Lung (tissue), 11 donors: ENCODE measurements at regions not wholly inside any gene's neighbourhood (a gene's known extent, or its start where the extent isn't known, plus 50 kb on each side); places are given as distances from the start of the nearest gene placed in this dataset.
"Not testable (repeated sequence)": the region's sequence is repeated elsewhere in the genome, so short reads cannot be mapped to it uniquely, and the experiment has no call there.

Experiments
- ATAC-seq: fragments of 200-7000 bp; cut with Tn5 transposase; one replicate; pipeline ENCODE4 v1.9.1; 2020; ENCODE audit warnings: moderate number of reproducible peaks; ENCODE audit not compliant: insufficient read depth, low FRiP score
- DNase-seq, 3 donors: peaks; one replicate each; pipeline ENCODE4 v3.0.0-alpha.2; 2013 to 2017
- H3K27ac ChIP-seq, 2 donors: one replicate each; pipeline ENCODE4 v1.5.1; 2013; ENCODE audit warnings: mild to moderate bottlenecking in 2 of 2, moderate library complexity in 2 of 2, control low read depth in 1 of 2, inconsistent platforms in 1 of 2, low read depth in 1 of 2, low read length in 1 of 2
- H3K27me3 ChIP-seq, 3 donors: one replicate each; pipeline ENCODE4 v1.5.1; 2013; ENCODE audit warnings: low read length in 2 of 3; ENCODE audit not compliant: control insufficient read depth in 3 of 3, insufficient read depth in 3 of 3
- H3K36me3 ChIP-seq, 4 donors: one replicate each; pipeline ENCODE4 v1.5.1; 2013; ENCODE audit warnings: low read length in 4 of 4, mild to moderate bottlenecking in 1 of 4, moderate library complexity in 1 of 4; ENCODE audit not compliant: control insufficient read depth in 4 of 4, insufficient read depth in 4 of 4
- H3K4me1 ChIP-seq, 5 donors: one replicate each; pipeline ENCODE4 v1.5.1; 2013; ENCODE audit warnings: low read length in 5 of 5, mild to moderate bottlenecking in 2 of 5, moderate library complexity in 1 of 5; ENCODE audit not compliant: control insufficient read depth in 5 of 5, insufficient read depth in 5 of 5
- H3K4me3 ChIP-seq: one replicate; pipeline ENCODE4 v1.5.1; 2013; ENCODE audit warnings: mild to moderate bottlenecking, control low read depth, moderate library complexity
- H3K9ac ChIP-seq, 2 donors: one replicate each; pipeline ENCODE4 v1.5.1; 2013; ENCODE audit warnings: low read length in 2 of 2, control low read depth in 1 of 2; ENCODE audit not compliant: insufficient read depth in 1 of 2
- H3K9me3 ChIP-seq, 4 donors: one replicate each; pipeline ENCODE4 v1.5.1; 2013; ENCODE audit warnings: low read length in 3 of 4, mild to moderate bottlenecking in 1 of 4, moderate library complexity in 1 of 4; ENCODE audit not compliant: control insufficient read depth in 4 of 4, insufficient read depth in 3 of 4
- WGBS, 2 donors: extraction: QIAGEN DNeasy Blood & Tissue Kit; methylation state at CpG; one replicate each; pipeline ENCODE4 v1.1.7; 2013; 5-methylcytosine and 5-hydroxymethylcytosine counted together
- TF ChIP-seq, protein P1 (sequence below): IDR thresholded peaks from 2 replicates; pipeline ENCODE4 v1.5.1; 2012; ENCODE audit warnings: mild to moderate bottlenecking; ENCODE audit errors: control extremely low read depth, extremely low read depth
- donor health status: control.
- donor health status: control.
- donor health status: Bipolar disorder and iron deficiency.
- donor health status: healthy.
- donor health status: DM: yes; HTN: yes; CAD: no.

DNA sequence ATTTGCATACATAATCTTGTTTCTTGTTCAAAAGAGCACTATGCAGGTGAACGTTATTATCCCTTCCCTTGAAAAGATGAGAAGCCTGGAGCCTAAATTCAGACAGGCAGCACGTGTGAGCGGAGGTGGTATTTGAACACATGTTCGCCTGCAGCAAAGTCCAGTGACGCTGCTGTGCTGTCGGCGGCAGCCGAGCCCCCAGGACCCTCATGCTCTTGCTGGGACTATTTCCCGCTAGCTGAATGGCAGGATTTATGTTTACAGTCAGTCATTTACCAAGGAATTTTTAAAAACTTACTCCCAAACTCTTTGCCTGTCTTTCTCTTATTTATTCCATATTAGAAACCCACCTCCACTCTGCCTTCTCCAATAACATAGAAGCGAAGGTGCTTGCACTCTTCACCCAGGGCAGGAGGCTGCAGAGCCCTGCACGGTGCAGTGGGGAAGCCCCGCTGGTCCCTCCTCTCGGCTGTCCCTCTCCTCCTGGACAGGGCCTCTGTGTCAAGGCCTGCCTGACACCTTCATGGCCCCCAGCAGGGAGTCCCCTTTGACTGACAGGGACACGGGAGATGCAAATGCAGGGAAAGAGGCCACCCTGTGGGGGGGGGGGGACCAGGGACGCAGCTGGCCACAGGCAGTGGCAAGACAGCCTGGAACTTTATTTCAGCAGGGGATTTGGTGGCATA, 528.5 kb upstream of the B3GAT1 start:
- Histone ChIP-seq H3K27me3 (no peaks in the 10 kb centered on the region), H3K36me3 (no peaks in the 10 kb centered on the region), H3K9ac (no peak overlapping the region), H3K4me1 (peaks cover 0 to 20% (median 3%) of the 10 kb centered on the region in 5 donors), H3K4me3 (no peak overlapping the region), H3K27ac (no peak overlapping the region), H3K9me3 (no peaks in the 10 kb centered on the region)
- no peak for ATAC-seq
- no peak for DNase-seq
- 79 to 85% methylated on average over 15 of the region's 15 CpGs for WGBS, 2 donors
- TF ChIP-seq, protein P1, sequence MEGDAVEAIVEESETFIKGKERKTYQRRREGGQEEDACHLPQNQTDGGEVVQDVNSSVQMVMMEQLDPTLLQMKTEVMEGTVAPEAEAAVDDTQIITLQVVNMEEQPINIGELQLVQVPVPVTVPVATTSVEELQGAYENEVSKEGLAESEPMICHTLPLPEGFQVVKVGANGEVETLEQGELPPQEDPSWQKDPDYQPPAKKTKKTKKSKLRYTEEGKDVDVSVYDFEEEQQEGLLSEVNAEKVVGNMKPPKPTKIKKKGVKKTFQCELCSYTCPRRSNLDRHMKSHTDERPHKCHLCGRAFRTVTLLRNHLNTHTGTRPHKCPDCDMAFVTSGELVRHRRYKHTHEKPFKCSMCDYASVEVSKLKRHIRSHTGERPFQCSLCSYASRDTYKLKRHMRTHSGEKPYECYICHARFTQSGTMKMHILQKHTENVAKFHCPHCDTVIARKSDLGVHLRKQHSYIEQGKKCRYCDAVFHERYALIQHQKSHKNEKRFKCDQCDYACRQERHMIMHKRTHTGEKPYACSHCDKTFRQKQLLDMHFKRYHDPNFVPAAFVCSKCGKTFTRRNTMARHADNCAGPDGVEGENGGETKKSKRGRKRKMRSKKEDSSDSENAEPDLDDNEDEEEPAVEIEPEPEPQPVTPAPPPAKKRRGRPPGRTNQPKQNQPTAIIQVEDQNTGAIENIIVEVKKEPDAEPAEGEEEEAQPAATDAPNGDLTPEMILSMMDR: no peak

DNA sequence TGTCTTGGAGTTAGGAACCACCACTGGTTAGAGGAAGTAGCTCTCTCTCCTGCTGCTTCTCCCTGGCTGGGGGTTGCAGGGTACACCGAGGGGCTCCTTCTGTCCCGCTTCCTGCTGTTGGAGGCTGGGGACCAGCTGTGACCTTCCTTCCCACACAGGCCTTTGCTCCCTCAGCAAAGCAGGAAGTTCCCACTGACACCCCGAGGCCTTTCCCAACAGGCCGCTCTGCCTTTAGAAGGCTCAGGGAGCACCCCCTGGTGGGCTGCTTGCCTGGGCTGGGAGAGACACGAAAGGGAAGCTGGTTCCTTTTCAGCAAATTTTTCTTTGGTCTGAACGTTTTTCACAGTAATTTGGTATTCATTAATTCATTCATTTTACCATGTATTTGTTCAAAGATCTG, 527.9 kb upstream of the B3GAT1 start:
- DNase-seq (peak; percentile 79 to 82 (median 81)), ATAC-seq (no peak)
- TF ChIP-seq, protein P1: no peak
- no peak overlapping the region for H3K27ac ChIP-seq
- H3K36me3 ChIP-seq: no peaks in the 10 kb centered on the region
- H3K9me3 ChIP-seq: no peaks in the 10 kb centered on the region
- no peaks in the 10 kb centered on the region for H3K27me3 ChIP-seq
- WGBS, 2 donors: 29 to 40% methylated on average over 6 of the region's 6 CpGs
- peaks cover 0 to 20% (median 3%) of the 10 kb centered on the region in 5 donors for H3K4me1 ChIP-seq
- H3K4me3 ChIP-seq: no peak overlapping the region
- H3K9ac ChIP-seq: no peak overlapping the region

DNA sequence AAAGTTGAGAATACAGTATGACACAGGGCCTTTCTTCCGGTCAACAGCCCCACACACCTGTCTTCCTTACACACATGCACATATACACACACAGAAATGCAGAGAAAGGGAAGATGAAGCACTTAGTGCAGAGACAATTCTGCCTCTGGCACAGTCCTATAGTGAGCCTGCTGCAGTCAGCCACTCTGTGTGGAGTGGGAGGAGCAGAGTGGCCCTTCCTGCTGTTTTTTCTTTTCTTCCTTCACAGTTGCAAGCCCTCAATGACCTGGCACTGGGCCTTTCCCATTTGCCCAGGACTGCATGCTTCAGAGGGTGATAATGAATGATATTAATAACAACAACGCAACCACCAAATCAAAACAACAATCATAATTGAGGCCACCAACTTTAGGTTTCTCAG, 527.0 kb upstream of the B3GAT1 start:
- Histone ChIP-seq H3K9me3 (no peaks in the 10 kb centered on the region), H3K36me3 (no peaks in the 10 kb centered on the region), H3K4me3 (no peak overlapping the region), H3K27ac (no peak overlapping the region), H3K4me1 (peaks cover 0 to 20% (median 3%) of the 10 kb centered on the region in 5 donors), H3K27me3 (no peaks in the 10 kb centered on the region), H3K9ac (no peak overlapping the region)
- WGBS, 2 donors: 83 to 92% methylated on average over 2 of the region's 2 CpGs
- ATAC-seq (no peak), DNase-seq (peak in 1 of 3 donors; percentile 25)
- TF ChIP-seq, protein P1: no peak

DNA sequence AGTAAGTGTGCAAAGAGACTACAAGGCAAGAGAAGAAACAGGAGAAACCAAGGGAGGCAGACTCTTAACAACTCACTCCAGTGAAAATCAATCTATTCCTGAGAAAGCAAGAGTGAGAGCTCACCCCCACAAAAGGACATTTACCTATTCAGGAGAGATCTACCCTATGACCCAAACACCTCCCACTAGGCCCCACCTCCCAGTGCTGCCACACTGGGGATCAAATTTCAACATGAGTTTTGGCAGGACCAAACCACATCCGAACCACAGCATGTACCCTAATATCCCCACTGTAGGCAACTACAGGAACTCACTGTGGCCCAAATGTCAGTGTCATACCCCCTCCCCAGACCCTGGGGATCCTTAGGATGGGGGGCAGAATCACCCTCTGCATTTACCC, 526.2 kb upstream of the B3GAT1 start:
- no peak for DNase-seq
- 55 to 64% methylated on average over 1 of the region's 1 CpG for WGBS, 2 donors
- no peak overlapping the region for H3K27ac ChIP-seq
- no peaks in the 10 kb centered on the region for H3K27me3 ChIP-seq
- H3K4me1 ChIP-seq: peaks cover 0 to 20% (median 3%) of the 10 kb centered on the region in 5 donors
- no peaks in the 10 kb centered on the region for H3K9me3 ChIP-seq
- TF ChIP-seq, protein P1: no peak
- H3K9ac ChIP-seq: no peak overlapping the region
- no peaks in the 10 kb centered on the region for H3K36me3 ChIP-seq
- no peak overlapping the region for H3K4me3 ChIP-seq
- ATAC-seq: no peak

DNA sequence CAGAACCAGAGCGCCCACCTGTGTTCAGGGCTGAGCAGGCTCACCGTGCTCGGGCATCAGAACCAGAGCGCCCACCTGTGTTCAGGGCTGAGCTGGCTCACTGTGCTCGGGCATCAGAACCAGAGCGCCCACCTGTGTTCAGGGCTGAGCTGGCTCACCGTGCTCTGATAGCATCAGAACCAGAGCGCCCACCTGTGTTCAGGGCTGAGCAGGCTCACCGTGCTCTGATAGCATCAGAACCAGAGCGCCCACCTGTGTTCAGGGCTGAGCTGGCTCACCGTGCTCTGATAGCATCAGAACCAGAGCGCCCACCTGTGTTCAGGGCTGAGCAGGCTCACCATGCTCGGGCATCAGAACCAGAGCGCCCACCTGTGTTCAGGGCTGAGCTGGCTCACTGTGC, 525.2 kb upstream of the B3GAT1 start:
- not testable (repeated sequence) for H3K9me3 ChIP-seq, H3K36me3 ChIP-seq, H3K9ac ChIP-seq, ATAC-seq, H3K27ac ChIP-seq, H3K4me3 ChIP-seq, H3K27me3 ChIP-seq, DNase-seq
- 88 to 90% methylated on average over 14 of the region's 14 CpGs for WGBS, 2 donors
- peaks cover 0 to 13% (median 0%) of the 10 kb centered on the region in 5 donors for H3K4me1 ChIP-seq
